Pulmonary artery endothelial cell (primary cell): ENCODE measurements at regions not wholly inside any gene's neighbourhood (a gene's known extent, or its start where the extent isn't known, plus 50 kb on each side); places are given as distances from the start of the nearest gene placed in this dataset.
"Not testable (repeated sequence)": the region's sequence is repeated elsewhere in the genome, so short reads cannot be mapped to it uniquely, and the experiment has no call there.

Experiments
- DNase-seq: peaks from one replicate; pipeline ENCODE4 v3.0.0-alpha.2; 2011; ENCODE audit warnings: low read depth, low spot score

DNA sequence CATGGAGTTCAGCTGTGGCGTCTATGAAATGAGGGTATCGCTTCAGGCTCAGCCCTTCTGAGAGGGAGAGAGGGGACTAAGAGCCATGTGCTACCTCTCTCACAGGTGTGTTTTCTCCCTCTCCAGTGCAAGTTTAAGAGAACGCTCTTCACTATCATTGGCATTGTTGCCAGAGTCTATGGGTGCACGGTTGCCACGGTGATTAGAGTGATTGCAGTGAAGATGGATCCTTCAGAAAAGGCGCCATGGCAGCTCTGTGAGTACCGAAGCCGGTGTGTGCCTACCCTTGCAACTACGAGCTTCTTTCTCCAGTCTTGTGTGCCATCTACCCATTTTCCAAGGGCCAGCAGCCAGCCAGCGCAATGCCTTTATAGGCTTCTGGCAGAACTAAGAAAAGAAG, 290.5 kb downstream of the OMA1 start:
- DNase-seq: no peak

DNA sequence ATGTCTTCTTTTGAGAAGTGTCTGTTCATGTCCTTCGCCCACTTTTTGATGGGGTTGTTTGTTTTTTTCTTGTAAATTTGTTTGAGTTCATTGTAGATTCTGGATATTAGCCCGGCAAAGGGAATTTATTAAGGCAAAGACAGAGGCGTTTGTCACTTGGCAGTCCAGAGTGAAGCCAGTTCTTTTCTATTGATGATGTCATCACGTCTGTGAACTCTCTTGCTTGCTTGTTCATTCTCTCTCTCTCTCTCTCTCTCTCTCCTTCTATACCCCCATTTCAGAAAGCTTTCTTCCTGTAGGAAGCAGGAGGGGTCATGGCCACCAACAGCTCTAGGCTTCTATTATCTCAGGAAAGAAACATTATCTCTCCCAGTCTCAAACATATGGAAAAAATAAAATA, 291.3 kb downstream of the OMA1 start:
- no peak for DNase-seq

DNA sequence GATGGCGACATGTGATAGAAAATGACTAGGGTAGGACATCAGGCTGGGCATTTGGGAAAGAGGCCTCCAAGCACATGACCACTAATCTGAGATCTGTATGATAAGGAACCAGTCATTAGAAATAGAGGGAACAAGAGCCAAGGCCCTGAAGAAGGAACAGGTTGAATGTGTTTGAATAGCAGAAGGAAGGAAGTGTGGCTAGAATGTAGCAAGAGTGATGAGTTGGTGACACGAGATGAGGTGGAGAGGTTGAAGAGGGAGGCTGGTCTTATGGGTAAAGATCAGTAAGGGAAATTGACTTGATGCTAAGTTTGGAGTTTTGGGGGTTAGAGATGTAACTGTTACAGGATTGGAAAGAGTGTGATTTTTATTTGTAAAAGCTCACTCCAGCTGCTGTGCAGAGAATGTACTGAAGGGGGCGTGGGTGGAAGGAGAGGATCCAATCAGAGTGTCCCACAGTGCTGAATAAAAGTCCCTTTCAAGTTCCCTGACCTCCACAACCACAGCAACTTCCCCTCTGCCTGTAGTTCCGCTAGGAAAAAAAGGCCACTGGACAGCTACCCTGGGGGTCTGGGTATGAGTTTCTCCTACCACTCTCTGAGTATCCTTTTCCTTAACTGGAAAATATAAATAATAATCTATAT, 295.0 kb downstream of the OMA1 start:
- no peak for DNase-seq

DNA sequence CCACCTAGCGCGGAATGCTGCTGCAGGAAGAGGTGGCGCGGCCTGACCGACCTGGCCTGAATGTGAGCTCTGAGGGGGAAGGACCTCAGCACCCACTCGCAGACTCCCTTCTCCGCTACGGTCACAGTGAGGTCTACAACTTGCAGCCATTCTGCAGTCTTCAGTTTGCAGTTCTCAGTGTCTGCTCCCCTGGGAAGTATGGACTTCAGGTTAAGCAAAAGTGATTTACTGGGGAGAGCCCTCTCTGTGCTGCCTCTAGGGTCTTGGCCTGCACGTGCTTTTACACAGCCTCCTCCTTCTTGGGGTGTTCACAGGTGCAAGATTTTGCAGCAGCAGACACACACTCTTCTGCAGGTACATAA, 296.0 kb downstream of the OMA1 start:
- no peak for DNase-seq

DNA sequence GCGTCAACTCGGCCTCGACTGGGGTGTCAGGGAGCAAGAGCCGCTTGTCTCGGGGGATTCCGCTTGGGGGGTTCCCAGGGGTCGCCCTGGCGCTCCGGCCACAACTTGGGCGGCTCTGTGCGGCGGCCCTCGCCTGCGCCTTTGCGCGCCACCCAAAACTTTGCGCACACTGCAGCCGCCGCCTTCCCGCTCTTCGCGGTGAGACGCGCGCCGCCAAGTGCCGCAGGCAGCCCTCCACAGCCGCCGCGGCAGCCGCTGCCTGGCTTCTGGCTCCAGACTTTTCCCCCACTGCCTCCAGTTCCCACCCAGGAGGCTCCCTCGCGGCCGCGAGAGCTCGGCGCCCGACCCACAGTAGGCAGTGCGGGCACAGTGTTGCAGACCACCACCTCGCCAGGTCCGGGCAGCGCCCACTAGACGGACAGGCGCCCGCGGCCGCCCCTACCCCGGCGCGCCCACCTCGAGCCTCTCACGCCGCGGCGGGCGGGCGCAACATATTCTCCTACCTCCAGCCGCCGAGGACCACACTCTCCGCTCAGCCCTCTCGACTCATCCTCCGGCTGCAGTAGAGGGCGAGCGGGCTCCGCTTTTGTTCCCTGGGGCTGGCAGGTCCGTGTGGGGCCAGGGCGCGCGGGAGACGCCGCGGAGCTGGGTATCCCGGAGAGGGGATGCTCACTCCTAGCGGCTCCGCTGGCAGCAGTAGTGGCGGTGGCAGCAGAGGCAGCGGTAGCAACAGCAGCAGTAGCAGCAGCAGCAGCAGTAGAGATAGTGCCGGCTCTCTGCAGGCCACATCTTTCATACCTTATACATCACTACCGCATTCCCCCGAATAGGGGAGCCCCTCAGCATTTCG, 296.6 kb downstream of the OMA1 start:
- DNase-seq: no peak

DNA sequence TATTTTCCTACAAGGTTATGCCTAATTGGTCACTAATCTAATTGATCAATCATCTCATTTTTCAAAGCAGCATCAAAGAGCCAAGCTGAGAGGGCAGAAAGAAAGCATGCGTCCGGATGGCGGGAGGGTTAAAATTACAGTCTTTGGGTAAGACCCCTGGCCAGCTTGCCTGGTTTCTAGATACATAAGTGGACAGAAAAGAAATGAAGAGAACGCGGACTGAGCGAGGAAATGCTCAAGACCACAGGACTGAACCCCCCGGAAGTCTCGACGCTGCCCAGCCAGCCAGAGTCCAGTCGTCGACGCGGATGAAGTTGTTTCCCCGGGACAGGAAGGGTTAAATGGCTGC, 297.2 kb downstream of the OMA1 start:
- DNase-seq: no peak

DNA sequence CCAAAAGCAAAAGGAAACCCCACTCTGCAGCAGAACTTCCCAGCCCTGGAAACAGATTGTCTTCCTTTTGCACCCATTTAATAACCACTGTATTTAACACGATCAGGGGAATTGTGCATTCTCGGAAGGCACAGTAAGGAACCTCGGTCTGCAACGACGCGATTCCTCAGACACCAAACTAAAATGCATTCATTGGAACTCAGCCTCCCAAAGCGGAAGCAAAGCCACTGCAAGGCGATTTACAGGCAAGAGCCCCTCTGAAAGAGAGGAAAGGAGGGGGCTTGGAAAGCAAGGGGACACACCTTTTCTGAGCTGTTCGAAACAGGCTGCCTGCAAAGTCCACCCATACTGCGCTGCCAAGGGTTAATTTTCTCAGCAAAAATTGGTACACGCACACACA, 297.7 kb downstream of the OMA1 start:
- DNase-seq: no peak

DNA sequence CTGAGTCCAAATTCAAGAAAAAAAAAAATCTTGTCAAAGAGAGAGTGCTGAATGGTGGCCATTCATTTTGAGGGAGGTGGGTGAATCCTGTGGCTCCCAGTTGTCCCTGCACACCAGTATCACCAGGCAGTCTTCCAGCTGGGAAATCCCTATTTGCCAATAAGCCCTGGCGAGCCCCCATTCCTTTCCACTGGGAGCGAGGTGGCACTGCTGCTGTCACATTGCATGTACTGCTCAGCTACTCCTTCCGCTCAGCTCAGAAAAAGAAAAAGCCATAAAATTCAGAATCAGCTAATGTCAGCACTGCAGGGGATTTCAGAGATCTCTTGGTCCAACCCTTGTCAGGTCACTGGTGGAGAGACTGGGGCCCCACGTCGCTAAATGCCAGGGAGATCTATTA, 298.5 kb downstream of the OMA1 start:
- DNase-seq: no peak

DNA sequence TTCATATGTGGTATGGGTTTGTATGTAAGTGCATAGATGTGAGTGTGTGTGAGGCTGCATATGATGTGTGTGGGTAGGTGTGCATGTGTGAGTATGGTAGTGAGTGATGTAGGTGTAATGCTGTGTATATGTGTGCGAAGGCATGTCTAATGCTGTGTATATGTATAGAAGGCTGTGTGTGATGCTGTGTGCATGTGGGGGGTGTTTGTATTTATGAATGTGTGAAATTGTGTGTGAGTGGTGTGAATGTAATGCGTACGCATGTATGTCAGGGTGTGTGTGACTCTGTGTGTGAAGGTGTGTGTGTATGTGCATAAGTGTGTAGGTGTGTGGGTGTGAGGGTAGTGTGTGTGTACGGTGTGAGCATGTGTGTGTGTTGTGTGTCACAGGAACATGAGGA, 300.0 kb downstream of the OMA1 start:
- no peak for DNase-seq

DNA sequence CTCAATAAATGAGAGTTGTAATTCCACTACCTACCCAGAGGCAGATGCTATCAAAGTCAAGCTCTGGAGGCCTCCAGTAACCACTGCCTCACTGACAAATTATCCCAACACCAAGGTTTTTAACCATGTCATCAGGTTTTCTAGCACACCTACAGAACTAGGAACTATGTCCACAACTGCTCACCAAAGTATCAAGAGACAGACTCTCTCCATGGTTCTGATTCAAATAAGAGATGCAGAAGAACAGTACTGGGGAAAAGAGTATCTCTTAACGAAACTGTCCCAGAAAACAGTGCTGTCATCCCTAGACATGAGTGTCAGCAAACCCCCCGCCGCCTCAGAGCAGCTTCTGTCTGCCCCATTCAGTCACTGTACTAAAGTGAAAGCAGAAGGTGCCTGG, 301.7 kb downstream of the OMA1 start:
- no peak for DNase-seq

DNA sequence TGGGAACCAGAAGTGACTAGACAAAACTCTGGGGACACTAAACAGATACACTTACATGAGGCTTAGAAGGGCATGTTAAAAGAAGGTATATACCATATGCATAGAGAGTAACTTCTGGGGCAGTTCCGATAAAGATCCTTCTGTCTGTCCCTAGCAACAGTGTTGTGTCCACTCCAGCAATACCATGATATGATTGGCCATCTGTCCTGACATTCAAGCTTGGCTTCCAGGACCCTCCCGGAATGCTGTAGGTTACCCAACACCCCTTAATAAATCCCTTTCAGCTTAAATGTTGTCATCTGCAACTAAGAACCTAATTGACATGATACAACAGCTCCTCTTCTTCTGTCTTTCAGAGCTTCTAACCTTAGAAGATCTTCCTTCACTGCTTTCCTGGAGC, 307.7 kb downstream of the OMA1 start:
- DNase-seq: no peak

DNA sequence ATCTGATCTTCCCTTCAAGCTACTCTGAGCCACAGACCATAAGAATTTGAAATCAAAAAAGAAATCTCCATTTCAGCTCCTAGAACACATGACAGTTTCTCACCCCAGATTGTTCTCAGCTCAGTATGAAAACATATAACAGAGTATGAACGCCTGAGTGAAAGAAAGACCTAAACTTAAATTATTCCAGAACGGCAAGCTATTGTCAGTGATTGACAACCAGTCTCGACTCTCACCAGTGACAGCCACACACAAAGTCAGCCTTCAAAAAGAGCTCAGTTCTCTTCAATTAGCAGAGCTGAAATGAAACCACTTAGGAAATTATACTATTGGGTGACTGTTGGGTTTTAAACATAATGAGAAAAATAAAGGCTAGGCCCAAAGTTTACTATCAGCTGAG, 312.8 kb downstream of the OMA1 start:
- no peak for DNase-seq

DNA sequence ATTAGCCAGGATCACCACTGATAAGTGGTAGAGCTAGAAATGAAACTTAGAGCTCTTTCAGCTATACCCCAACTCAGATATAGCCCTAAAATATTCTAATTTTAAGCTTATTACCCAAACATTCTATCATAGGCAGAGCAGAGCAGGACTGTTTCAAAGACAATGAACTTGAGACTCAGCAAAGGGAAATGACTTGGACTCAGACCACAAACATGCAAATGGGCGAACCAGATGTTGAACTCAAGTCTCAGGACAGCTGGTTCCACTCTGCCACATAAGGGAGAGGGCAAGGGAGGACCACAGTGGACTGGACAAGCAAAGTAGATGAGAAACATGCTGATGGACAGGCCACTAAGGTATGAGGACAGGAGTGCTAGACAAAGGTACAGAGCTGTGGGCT, 315.3 kb downstream of the OMA1 start:
- DNase-seq: no peak

DNA sequence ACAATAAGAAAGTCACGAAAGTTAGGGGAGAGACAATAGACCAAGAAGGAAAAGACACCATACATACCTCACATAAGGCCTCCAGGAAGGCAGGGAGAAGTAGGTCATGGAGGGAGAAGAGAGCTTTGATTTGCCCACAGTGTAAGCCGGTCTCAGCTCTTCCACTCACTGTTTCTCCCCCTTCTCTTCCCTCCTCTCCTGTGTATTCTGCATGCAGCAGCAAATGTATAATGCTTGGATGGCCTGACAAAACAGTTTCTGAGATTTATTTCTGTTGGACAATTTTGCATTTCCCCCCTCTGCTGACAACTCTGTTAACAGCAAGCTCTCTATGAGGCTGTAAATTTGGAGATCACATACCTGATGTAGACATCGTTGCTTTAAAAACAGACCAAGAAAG, 318.9 kb downstream of the OMA1 start:
- DNase-seq: no peak

DNA sequence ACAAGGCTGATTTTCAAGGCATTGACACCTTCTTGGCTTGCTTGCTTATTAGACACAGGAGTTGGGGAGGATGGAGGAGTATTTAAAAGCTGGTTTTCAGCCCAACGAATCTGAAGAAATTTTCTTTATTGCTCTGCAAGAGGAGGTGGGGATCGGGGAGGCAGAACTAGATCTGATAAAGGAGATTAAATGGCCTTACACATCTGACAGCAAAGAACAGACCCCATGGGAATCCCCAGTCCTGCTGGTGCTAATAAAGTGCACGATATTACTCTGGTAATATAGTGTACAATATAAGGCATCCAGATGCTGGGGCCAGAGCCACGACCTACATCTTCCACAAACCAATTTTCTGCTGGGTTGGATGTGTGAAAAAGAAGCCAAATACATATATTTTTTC, 323.0 kb downstream of the OMA1 start:
- DNase-seq: no peak

DNA sequence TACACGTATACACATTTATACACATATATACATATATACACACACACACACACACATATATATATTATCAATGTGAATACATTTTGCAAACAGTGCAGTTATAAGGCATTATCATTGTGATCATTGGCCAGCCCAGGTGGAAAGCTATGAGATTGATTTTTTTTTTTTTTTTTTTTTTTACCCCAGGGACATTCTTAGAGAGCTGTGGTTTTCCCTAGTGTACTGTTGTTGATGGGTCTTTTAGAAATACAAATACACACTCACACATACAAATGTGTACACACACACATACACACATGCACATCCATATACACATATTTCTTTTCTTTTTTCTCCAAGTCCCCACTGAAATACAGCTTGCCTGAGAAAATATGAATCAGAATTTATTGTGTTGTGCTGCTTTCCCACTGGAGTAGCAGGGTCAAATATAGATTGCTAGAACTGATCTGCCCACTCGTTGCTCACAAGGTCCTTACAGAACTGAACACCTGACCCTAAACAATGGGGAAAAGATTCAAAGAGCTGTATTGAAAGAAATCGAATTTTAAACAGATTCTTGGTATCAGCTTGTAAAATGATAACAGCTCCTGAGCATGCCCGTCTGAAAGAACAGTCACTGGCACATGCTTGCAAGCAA, 325.6 kb downstream of the OMA1 start:
- DNase-seq: no peak

DNA sequence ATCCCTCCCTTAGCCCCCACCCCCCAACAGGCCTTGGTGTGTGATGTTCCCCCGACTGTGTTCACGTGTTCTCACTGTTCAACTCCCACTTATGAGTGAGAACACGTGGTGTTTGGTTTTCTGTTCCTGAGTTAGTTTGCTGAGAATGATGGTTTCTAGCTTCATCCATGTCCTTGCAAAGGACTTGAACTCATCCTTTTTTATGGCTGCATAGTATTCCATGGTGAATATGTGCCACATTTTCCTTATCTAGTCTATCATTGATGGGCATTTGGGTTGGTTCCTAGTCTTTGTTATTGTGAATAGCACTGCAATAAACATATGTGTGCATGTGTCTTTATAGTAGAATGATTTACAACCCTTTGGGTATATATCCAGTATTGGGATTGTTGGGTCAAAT, 330.4 kb downstream of the OMA1 start:
- not testable (repeated sequence) for DNase-seq

DNA sequence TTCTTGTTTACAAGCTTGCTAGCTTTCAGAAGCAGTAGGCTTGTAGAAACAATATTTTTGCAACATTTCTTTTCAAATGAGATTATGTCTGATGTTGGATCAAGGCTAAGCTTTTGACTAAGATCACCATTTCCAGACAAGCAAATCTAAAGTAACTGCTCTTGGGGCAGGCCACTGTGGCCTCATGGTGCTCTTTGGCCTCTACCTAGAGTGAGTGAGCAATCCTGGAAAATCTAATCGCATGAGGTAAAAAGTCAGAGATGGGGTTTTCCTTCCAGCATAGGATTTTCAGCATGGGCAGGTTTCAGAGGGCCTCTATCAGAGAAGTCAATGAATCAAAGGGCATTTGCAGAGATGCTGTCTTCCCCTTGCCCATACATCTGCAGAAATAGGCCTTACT, 331.9 kb downstream of the OMA1 start:
- no peak for DNase-seq

DNA sequence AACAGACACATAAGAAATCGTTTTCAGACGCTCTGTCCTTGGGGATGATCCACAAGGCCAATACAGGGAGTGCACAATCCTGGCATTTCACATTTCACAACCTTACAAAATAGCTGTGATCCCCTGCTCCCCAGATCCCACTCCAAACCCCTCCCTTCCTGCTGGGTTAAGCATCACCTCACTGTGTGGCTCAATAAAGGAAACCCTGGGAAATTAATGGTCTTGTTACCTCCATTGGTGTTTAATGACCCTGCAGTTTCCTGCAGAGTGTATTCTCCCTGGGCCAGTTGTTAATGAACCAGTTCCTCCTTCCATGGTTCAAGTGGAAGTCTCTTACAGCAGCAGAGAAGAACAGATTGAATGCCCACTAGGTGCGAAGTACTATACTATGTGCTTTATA, 334.7 kb downstream of the OMA1 start:
- no peak for DNase-seq

DNA sequence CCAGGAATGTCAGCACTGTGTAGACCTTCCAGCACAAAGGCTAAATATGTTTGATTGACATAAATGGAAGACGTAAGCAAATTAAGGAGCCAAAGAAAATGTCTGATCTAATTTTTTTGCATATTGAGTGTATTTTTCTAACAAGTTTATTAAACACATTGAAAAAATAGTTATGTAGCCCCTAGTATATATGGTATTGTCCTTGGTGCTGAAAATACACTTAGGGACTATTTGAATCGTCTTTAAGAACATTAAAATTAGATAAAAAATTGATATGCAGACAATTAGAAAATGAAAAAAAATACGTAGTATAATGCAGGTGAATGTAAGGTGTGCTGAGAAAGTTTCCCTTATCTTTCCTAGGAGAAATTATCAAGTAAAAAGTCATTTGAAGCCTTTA, 337.0 kb downstream of the OMA1 start:
- DNase-seq: no peak

DNA sequence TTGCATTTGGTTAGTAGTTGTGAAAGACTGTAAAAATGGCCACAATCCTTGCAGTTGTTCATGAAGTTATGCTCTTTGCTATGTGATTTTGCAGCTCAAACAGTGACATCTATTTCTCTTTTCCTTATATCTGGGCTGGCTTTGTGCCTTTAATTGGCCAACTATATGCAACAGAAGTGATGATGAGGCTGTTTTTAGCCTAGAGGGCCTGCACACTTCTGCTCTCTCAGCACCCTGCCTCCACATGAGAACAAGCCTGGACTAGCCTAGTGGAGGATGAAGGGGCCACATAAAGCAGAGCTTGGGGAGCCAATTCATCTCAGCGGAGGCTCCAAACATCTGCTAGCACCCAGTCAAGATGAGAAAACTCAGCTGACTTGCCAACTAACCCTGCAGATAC, 339.8 kb downstream of the OMA1 start:
- DNase-seq: no peak

DNA sequence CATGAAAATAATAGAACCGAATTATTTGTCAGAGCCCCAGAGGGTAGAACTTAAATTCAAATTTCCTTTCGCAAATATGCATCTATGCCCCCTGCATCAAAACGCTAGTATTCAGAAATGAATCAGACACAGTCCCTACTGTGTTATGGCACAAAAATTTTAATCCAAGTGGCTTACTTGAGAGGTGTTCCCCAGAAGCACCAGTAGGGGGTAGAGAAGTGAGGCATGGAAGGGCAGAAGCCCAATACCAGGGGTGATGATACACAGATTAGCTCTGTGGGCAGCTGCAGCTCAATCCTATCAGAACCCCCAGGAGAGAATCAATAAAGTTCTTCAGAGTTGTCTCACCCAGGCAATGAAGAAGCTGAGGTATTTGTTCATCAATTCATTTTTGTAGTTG, 342.2 kb downstream of the OMA1 start:
- DNase-seq: no peak

DNA sequence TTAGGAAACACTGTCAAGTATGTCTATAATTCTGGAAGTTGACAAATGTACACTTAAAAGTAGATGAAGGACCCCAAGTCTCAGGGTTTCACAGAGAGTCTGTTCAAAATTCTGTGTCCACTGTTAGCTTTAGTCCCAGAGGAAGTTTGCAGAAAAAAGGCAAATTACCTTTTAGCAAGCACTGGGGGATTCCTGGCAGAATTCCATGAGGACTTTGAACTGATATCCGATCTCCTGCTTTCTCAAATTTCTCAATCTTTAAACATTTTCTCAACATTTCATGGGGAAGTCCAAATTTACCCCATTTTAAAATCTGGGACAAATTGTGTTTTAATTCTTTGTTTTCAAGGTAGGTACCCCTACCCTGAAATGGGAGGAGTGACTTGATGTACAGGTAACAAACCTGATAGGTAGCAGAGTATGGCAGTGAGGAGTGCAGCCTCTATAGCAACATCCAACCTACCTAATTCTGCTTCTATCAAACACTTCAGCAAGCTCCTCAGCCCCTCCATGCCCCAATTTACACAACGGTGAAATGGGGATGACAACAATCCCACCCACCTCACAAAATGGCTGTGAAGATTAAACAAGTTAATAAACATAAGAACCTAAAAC, 344.9 kb downstream of the OMA1 start:
- no peak for DNase-seq
